SJCRH30 (cell line): ENCODE measurements at regions not wholly inside any gene's neighbourhood (a gene's known extent, or its start where the extent isn't known, plus 50 kb on each side); places are given as distances from the start of the nearest gene placed in this dataset.
"Not testable (repeated sequence)": the region's sequence is repeated elsewhere in the genome, so short reads cannot be mapped to it uniquely, and the experiment has no call there.

Experiments used
- DNase-seq, 2 experiments: peaks; one replicate each; pipeline ENCODE4 v3.0.0-alpha.2; 2015 to 2020
- H3K27ac ChIP-seq: fragments of 250-450 bp; sonication (Bioruptor Pico); 2 replicates; pipeline ENCODE4 v1.5.1; 2020; ENCODE audit warnings: mild to moderate bottlenecking, moderate library complexity
- H3K27me3 ChIP-seq: fragments of 250-450 bp; sonication (Bioruptor Pico); 2 replicates; pipeline ENCODE4 v1.5.1; 2020; ENCODE audit warnings: mild to moderate bottlenecking, moderate library complexity
- H3K36me3 ChIP-seq: fragments of 250-450 bp; sonication (Bioruptor Pico); 2 replicates; pipeline ENCODE4 v1.5.1; 2020; ENCODE audit warnings: mild to moderate bottlenecking, moderate library complexity
- H3K4me1 ChIP-seq: fragments of 250-450 bp; sonication (Bioruptor Pico); 2 replicates; pipeline ENCODE4 v1.5.1; 2020; ENCODE audit warnings: mild to moderate bottlenecking, moderate library complexity
- H3K4me3 ChIP-seq: fragments of 250-450 bp; sonication (Bioruptor Pico); 2 replicates; pipeline ENCODE4 v1.5.1; 2020; ENCODE audit warnings: mild to moderate bottlenecking, moderate library complexity
- H3K9me3 ChIP-seq: fragments of 250-450 bp; sonication (Bioruptor Pico); replicated peaks from 2 replicates; pipeline ENCODE4 v1.5.1; 2020; ENCODE audit warnings: mild to moderate bottlenecking, moderate library complexity

DNA sequence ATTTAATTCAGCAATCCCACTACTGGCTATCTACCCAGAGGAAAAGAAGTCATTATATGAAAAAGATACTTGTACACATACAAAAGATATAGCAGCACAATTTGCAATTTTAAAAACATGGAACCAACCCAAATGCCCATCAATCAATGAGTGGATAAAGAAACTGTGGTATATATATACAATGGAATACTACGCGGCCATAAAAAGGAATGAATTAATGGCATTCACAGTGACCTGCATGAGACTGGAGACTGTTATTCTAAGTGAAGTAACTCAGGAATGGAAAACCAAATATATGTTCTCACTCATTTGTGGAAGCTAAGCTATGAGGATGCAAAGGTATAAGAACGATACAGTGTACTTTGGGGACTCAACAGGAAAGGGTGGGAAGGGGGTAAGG, 102.8 kb upstream of the KCNMA1 start:
- not testable (repeated sequence) for H3K9me3 ChIP-seq, DNase-seq, H3K27ac ChIP-seq, H3K36me3 ChIP-seq, H3K4me3 ChIP-seq, H3K4me1 ChIP-seq, H3K27me3 ChIP-seq

GRCh38 chr10:77738496-77739158, 101.0 kb upstream of the KCNMA1 start:
- Histone ChIP-seq H3K4me3 (no peak overlapping the region), H3K27ac (no peak overlapping the region), H3K4me1 (no peaks in the 10 kb centered on the region), H3K36me3 (no peaks in the 10 kb centered on the region), H3K27me3 (no peaks in the 10 kb centered on the region), H3K9me3 (no peaks in the 10 kb centered on the region; the same call in 1 of the 2 replicates)
- no peak for DNase-seq

DNA sequence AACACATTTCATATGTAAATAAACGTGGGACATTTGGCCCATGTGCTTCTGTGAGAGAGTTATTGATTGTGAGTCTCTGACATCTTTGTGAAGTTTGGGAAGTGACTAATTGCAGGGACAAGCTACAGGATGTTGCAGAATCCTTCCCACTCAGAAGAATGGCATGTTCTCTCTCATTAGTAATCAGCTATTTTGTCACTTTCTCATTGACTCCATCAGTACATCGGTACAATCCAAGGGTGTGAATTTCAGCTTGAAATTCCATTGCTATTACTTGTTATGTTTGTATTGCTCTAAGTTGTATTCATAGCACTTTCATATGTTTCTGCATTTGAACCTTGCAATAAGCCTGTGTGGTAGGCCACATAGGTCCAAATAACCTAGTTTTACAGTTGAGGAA, 100.0 kb upstream of the KCNMA1 start:
- Histone ChIP-seq H3K9me3 (no peaks in the 10 kb centered on the region; the same call in 1 of the 2 replicates), H3K4me1 (no peaks in the 10 kb centered on the region), H3K36me3 (no peaks in the 10 kb centered on the region), H3K27ac (no peak overlapping the region), H3K27me3 (no peaks in the 10 kb centered on the region), H3K4me3 (no peak overlapping the region)
- DNase-seq, result no peak

- H3K27me3 ChIP-seq, DNase-seq, H3K4me1 ChIP-seq, H3K9me3 ChIP-seq, H3K27ac ChIP-seq, H3K4me3 ChIP-seq, H3K36me3 ChIP-seq: not testable (repeated sequence)
These were observed 97.5 kb upstream of the KCNMA1 start for GRCh38 chr10:77735136-77735535.

DNA sequence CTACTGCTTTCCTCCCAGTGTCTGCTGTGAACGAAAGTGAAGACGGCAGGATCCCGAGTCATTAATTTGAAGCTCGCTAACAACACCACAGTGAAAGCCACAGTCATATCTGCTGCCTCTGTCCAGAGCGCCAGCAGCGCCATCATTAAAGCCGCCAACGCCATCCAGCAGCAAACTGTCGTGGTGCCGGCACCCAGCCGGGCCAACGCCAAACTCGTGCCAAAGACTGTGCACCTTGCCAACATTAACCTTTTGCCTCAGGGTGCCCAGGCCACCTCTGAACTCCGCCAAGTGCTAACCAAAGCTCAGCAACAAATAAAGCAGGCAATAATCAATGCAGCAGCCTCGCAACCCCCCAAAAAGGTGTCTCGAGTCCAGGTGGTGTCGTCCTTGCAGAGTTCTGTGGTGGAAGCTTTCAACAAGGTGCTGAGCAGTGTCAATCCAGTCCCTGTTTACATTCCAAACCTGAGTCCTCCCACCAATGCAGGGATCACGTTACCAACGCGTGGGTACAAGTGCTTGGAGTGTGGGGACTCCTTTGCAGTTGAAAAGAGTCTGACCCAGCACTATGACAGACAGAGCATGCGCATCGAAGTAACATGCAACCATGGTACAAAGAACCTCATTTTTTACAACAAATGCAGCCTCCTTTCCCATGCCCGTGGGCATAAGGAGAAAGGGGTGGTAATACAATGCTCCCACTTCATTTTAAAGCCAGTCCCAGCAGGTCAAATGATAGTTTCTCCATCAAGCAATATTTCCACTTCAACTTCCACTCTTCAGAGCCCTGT, 94.8 kb upstream of the KCNMA1 start:
- Histone ChIP-seq H3K4me3 (no peak overlapping the region), H3K36me3 (no peaks in the 10 kb centered on the region), H3K9me3 (no peaks in the 10 kb centered on the region), H3K27ac (no peak overlapping the region), H3K27me3 (no peaks in the 10 kb centered on the region), H3K4me1 (no peaks in the 10 kb centered on the region)
- DNase-seq, result no peak

- Histone ChIP-seq H3K27ac (no peak overlapping the region), H3K36me3 (no peaks in the 10 kb centered on the region), H3K4me1 (no peaks in the 10 kb centered on the region), H3K27me3 (no peaks in the 10 kb centered on the region), H3K9me3 (no peaks in the 10 kb centered on the region), H3K4me3 (no peak overlapping the region)
- no peak for DNase-seq
These were observed 89.9 kb upstream of the KCNMA1 start for GRCh38 chr10:77727481-77727880.

DNA sequence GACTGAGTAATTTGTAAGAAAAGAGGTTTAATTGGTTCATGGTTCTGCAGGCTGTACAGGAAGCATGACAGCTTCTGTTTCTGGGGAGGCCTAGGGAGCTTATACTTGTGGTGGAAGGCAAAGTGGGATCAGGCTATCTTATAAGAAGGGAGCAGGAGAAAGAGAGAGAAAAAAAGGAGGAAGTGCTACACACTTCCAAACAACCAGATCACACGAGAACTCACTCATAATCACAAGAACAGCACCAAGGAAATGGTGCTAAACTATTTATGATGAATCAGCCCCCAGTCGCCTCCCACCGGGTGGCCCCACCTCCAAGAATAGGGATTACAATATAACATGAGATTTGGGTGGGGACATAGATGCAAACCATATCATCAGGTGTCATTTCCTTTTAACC, 89.1 kb upstream of the KCNMA1 start:
- Histone ChIP-seq H3K36me3 (no peaks in the 10 kb centered on the region), H3K27me3 (no peaks in the 10 kb centered on the region), H3K4me1 (no peaks in the 10 kb centered on the region), H3K9me3 (no peaks in the 10 kb centered on the region), H3K27ac (no peak overlapping the region), H3K4me3 (no peak overlapping the region)
- no peak for DNase-seq

DNA sequence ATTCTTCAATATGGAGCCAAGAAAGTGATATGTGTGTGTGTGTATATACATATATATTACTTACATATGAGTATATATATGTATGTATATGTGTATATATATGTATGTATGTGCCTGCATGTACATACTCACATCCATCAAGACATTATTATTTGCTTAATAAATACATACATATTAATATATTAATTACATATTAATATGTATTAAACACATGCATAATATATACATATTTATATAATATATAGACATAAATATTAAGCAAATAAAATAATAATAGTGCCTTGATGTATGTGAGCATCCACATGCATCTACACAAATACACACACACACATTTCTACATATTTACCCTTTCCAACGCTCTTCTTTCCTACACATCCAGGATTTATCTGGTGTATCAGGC, 88.7 kb upstream of the KCNMA1 start:
- DNase-seq, result no peak
- no peaks in the 10 kb centered on the region for H3K27me3 ChIP-seq
- no peak overlapping the region for H3K27ac ChIP-seq
- no peak overlapping the region for H3K4me3 ChIP-seq
- H3K9me3 ChIP-seq, result no peaks in the 10 kb centered on the region
- no peaks in the 10 kb centered on the region for H3K4me1 ChIP-seq
- no peaks in the 10 kb centered on the region for H3K36me3 ChIP-seq

DNA sequence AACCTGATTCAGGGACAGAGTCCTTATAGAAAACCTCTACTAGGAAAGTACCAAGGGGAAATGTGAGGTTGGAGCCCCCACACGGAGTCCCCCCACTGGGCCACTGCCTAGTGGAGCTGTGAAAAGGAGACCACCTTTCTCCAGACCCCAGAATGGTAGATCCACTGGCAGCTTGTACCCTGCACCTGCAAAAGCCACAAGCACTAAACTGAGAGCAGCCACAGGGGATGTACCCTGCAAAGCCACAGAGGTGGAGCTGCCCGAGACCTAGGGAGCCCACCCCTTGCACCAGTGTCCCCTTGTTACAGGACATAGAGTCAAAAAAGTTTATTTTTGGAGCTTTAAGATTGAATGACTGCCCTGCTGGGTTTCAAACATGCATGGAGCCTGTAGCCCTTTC, 87.2 kb upstream of the KCNMA1 start:
- no peaks in the 10 kb centered on the region for H3K36me3 ChIP-seq
- H3K4me1 ChIP-seq, result no peaks in the 10 kb centered on the region
- H3K9me3 ChIP-seq, result no peaks in the 10 kb centered on the region
- no peak overlapping the region for H3K4me3 ChIP-seq
- no peak overlapping the region for H3K27ac ChIP-seq
- H3K27me3 ChIP-seq, result no peaks in the 10 kb centered on the region
- DNase-seq, result no peak

GRCh38 chr10:77723376-77723775, 85.8 kb upstream of the KCNMA1 start:
- Histone ChIP-seq H3K4me3 (no peak overlapping the region), H3K27ac (no peak overlapping the region), H3K9me3 (no peaks in the 10 kb centered on the region), H3K36me3 (no peaks in the 10 kb centered on the region), H3K27me3 (no peaks in the 10 kb centered on the region), H3K4me1 (no peaks in the 10 kb centered on the region)
- DNase-seq, result no peak

GRCh38 chr10:77722956-77723355, 85.3 kb upstream of the KCNMA1 start:
- not testable (repeated sequence) for H3K4me1 ChIP-seq, H3K4me3 ChIP-seq, H3K27ac ChIP-seq, H3K9me3 ChIP-seq, H3K36me3 ChIP-seq, H3K27me3 ChIP-seq
- peak in 1 of 2 experiments; percentile 20 for DNase-seq

GRCh38 chr10:77721815-77722214, 84.2 kb upstream of the KCNMA1 start:
- Histone ChIP-seq H3K4me3 (no peak overlapping the region), H3K9me3 (no peaks in the 10 kb centered on the region), H3K36me3 (no peaks in the 10 kb centered on the region), H3K27me3 (no peaks in the 10 kb centered on the region), H3K27ac (no peak overlapping the region), H3K4me1 (no peaks in the 10 kb centered on the region)
- no peak for DNase-seq

DNA sequence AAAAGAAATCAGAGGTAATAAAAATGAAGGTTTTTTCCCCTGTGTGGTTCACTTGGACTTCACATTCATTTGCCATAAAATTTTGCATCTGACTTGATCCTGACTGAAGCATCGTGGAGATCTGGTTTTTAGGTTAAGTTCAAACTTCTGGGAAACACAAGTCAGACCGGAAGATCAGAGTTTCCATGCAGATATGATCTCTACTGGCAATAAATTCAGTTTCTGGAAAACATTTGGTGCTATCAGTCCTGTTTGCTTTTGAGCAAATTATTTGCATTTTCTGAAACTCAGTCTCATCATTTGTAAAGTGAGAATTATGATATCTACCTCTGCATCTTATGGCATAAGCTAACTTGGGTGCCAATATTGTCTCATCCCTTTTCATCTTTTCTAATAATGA, 81.3 kb upstream of the KCNMA1 start:
- H3K9me3 ChIP-seq, result no peaks in the 10 kb centered on the region
- H3K27ac ChIP-seq, result no peak overlapping the region
- no peaks in the 10 kb centered on the region for H3K36me3 ChIP-seq
- no peaks in the 10 kb centered on the region for H3K4me1 ChIP-seq
- H3K27me3 ChIP-seq, result no peaks in the 10 kb centered on the region
- no peak overlapping the region for H3K4me3 ChIP-seq
- DNase-seq, result no peak

GRCh38 chr10:77718312-77718711, 80.7 kb upstream of the KCNMA1 start:
- H3K4me1 ChIP-seq, DNase-seq: not testable (repeated sequence)

GRCh38 chr10:77717336-77717735, 79.7 kb upstream of the KCNMA1 start:
- Histone ChIP-seq H3K36me3 (no peaks in the 10 kb centered on the region), H3K4me1 (no peaks in the 10 kb centered on the region), H3K9me3 (no peaks in the 10 kb centered on the region), H3K4me3 (no peak overlapping the region), H3K27me3 (no peaks in the 10 kb centered on the region), H3K27ac (no peak overlapping the region)
- no peak for DNase-seq

More at GRCh38 chr10:77718312-77718711, 80.7 kb upstream of the KCNMA1 start:
- H3K36me3 ChIP-seq, H3K9me3 ChIP-seq, H3K27me3 ChIP-seq, H3K4me3 ChIP-seq, H3K27ac ChIP-seq: not testable (repeated sequence)
